ENCODE measurements at regions not wholly inside any gene's neighbourhood (a gene's known extent, or its start where the extent isn't known, plus 50 kb on each side); places are given as distances from the start of the nearest gene placed in this dataset.

GRCh38 chr10:133024704-133025557 lies 62.8 kb upstream of the ADGRA1 start:
- H3K27me3 Mint-ChIP-seq (ENCODE audit: low read depth, unreplicated experiment): peaks cover 53% of the 10 kb centered on the region
- FAIRE-seq (no peak), DNase-seq (ENCODE audit: low read depth) (no peak)
- H3K9me3 Mint-ChIP-seq (ENCODE audit: unreplicated experiment): peaks cover 2% of the 10 kb centered on the region
- no peak overlapping the region for H3K4me3 ChIP-seq (ENCODE audit: insufficient read depth, low read depth, low read length)
- H4K20me1 ChIP-seq (ENCODE audit: insufficient read depth, low read length): no peaks in the 10 kb centered on the region
- no peaks in the 10 kb centered on the region for H3K79me2 ChIP-seq (ENCODE audit: insufficient read depth, low read length)
- peaks cover 4% of the 10 kb centered on the region for H3K36me3 Mint-ChIP-seq (ENCODE audit: low read depth, unreplicated experiment)
- H3K9ac ChIP-seq (ENCODE audit: low read length): no peak overlapping the region
- TF ChIP-seq EZH2 (IDR thresholded peaks at IDR 0.05; ENCODE audit: insufficient read depth, low read length): no peak
- TF ChIP-seq CTCF (IDR thresholded peaks at IDR 0.05; ENCODE audit: insufficient read depth, low read depth, low read length): no peak
- H3K36me3 ChIP-seq (ENCODE audit: insufficient read depth, low read length): no peaks in the 10 kb centered on the region
- H3K4me1 ChIP-seq (ENCODE audit: insufficient read depth, low read length): no peaks in the 10 kb centered on the region
- no peaks in the 10 kb centered on the region for H3K9me3 ChIP-seq (ENCODE audit: insufficient read depth, low read depth, low read length)
- H2AFZ ChIP-seq (ENCODE audit: low read depth, low read length): no peak overlapping the region
- no peaks in the 10 kb centered on the region for H3K27me3 ChIP-seq (ENCODE audit: insufficient read depth, low read length)
- no peaks in the 10 kb centered on the region for H3K4me1 Mint-ChIP-seq (ENCODE audit: low read depth, unreplicated experiment)
- no peak overlapping the region for H3K4me2 ChIP-seq (ENCODE audit: low read length)
- no peak overlapping the region for H3K27ac ChIP-seq (ENCODE audit: low read depth, low read length)
- no peak overlapping the region for H3K27ac Mint-ChIP-seq (ENCODE audit: unreplicated experiment)
- H3K4me3 Mint-ChIP-seq (ENCODE audit: unreplicated experiment): no peak overlapping the region

- FAIRE-seq: no peak
- no peaks in the 10 kb centered on the region for H3K4me1 ChIP-seq (ENCODE audit: insufficient read depth, low read length)
Observed at GRCh38 chr10:133023216-133023843, 64.4 kb upstream of the ADGRA1 start.

More at GRCh38 chr10:133023216-133023843, 64.4 kb upstream of the ADGRA1 start:
- Histone ChIP-seq H3K4me3 (ENCODE audit: insufficient read depth, low read depth, low read length) (no peak overlapping the region), H3K27me3 (ENCODE audit: insufficient read depth, low read length) (no peaks in the 10 kb centered on the region), H3K36me3 (ENCODE audit: insufficient read depth, low read length) (no peaks in the 10 kb centered on the region), H3K9ac (ENCODE audit: low read length) (no peak overlapping the region), H3K79me2 (ENCODE audit: insufficient read depth, low read length) (no peaks in the 10 kb centered on the region), H3K9me3 (ENCODE audit: insufficient read depth, low read depth, low read length) (no peaks in the 10 kb centered on the region), H4K20me1 (ENCODE audit: insufficient read depth, low read length) (no peaks in the 10 kb centered on the region), H3K27ac (ENCODE audit: low read depth, low read length) (no peak overlapping the region), H2AFZ (ENCODE audit: low read depth, low read length) (no peak overlapping the region), H3K4me2 (ENCODE audit: low read length) (no peak overlapping the region)
- TF ChIP-seq CTCF (IDR thresholded peaks at IDR 0.05; ENCODE audit: insufficient read depth, low read depth, low read length) (no peak), EZH2 (IDR thresholded peaks at IDR 0.05; ENCODE audit: insufficient read depth, low read length) (no peak)
- Mint-ChIP-seq H3K36me3 (ENCODE audit: low read depth, unreplicated experiment) (peaks cover 4% of the 10 kb centered on the region), H3K27me3 (ENCODE audit: low read depth, unreplicated experiment) (peaks cover 53% of the 10 kb centered on the region), H3K4me3 (ENCODE audit: unreplicated experiment) (no peak overlapping the region), H3K9me3 (ENCODE audit: unreplicated experiment) (peaks cover 2% of the 10 kb centered on the region), H3K27ac (ENCODE audit: unreplicated experiment) (no peak overlapping the region), H3K4me1 (ENCODE audit: low read depth, unreplicated experiment) (no peaks in the 10 kb centered on the region)
- DNase-seq (ENCODE audit: low read depth): no peak

All from astrocyte (in vitro differentiated cells and primary cell).